WTC11 (cell line): ENCODE measurements at regions not wholly inside any gene's neighbourhood (a gene's known extent, or its start where the extent isn't known, plus 50 kb on each side); places are given as distances from the start of the nearest gene placed in this dataset.

Experiments used
- ATAC-seq: fragments of 200-7000 bp; cut with Tn5 transposase; 2 replicates; pipeline ENCODE4 v1.10.0; 2021; ENCODE audit warnings: mild to moderate bottlenecking, moderate library complexity
- CTCF ChIA-PET: fragments of 300-600 bp; sonication (Branson Sonifier 250); formaldehyde crosslinking; loops from one replicate; lab custom pipeline; 2021; ENCODE audit warnings: antibody characterized with exemption; lab: Charles Lee
- POLR2A ChIA-PET: fragments of 350-600 bp; sonication (Branson Sonifier 250); formaldehyde crosslinking; loops from one replicate; lab custom pipeline; 2021; ENCODE audit warnings: antibody characterized with exemption; lab: Charles Lee
- DNase-seq: peaks from one replicate; pipeline ENCODE4 v3.0.0; 2021; ENCODE audit warnings: low spot score
- H3K27ac Mint-ChIP-seq: 2 replicates; pipeline ENCODE4 v1.8.0; 2021; ENCODE audit warnings: mixed read lengths
- H3K27me3 Mint-ChIP-seq: 2 replicates; pipeline ENCODE4 v1.8.0; 2021; ENCODE audit warnings: low read depth, mild to moderate bottlenecking, moderate library complexity, mixed read lengths
- H3K36me3 Mint-ChIP-seq: 2 replicates; pipeline ENCODE4 v1.8.0; 2021; ENCODE audit warnings: mixed read lengths
- H3K4me1 Mint-ChIP-seq: 2 replicates; pipeline ENCODE4 v1.8.0; 2022; ENCODE audit warnings: mixed read lengths
- H3K4me3 Mint-ChIP-seq: 2 replicates; pipeline ENCODE4 v1.8.0; 2021; ENCODE audit warnings: mild to moderate bottlenecking, moderate library complexity, mixed read lengths
- H3K9me3 Mint-ChIP-seq: 2 replicates; pipeline ENCODE4 v1.8.0; 2021; ENCODE audit warnings: mixed read lengths
- CREB1 ChIP-seq: sonication (generic); formaldehyde crosslinking; IDR thresholded peaks from 2 replicates; pipeline ENCODE4 v1.8.0; 2023; ENCODE audit warnings: mild to moderate bottlenecking, missing genetic modification reagents
- EMX1 ChIP-seq: fragments of 250-450 bp; sonication (Bioruptor Pico); IDR thresholded peaks from 2 replicates; pipeline ENCODE4 v1.8.0; 2021; ENCODE audit warnings: mild to moderate bottlenecking
- ETV6 ChIP-seq: sonication (generic); formaldehyde crosslinking; IDR thresholded peaks from 2 replicates; pipeline ENCODE4 v1.8.1; 2022; ENCODE audit warnings: mild to moderate bottlenecking, missing genetic modification reagents
- GABPB1 ChIP-seq: sonication (generic); formaldehyde crosslinking; IDR thresholded peaks from 2 replicates; pipeline ENCODE4 v1.8.1; 2023; ENCODE audit warnings: mild to moderate bottlenecking, missing genetic modification reagents
- HMGA2 ChIP-seq: fragments of 250-450 bp; sonication (Bioruptor Pico); IDR thresholded peaks from 2 replicates; pipeline ENCODE4 v1.4.0; 2021; ENCODE audit warnings: mild to moderate bottlenecking, moderate library complexity
- IRF2 ChIP-seq: sonication (generic); formaldehyde crosslinking; IDR thresholded peaks from 2 replicates; pipeline ENCODE4 v1.8.0; 2022; ENCODE audit warnings: low read depth, missing genetic modification reagents, borderline replicate concordance
- NFYB ChIP-seq: sonication (generic); formaldehyde crosslinking; conservative IDR thresholded peaks from 2 replicates; pipeline ENCODE4 v1.8.0; 2022; ENCODE audit warnings: low read depth, missing genetic modification reagents
- PRRX2 ChIP-seq: fragments of 250-450 bp; sonication (Bioruptor Pico); IDR thresholded peaks from 2 replicates; pipeline ENCODE4 v1.8.0; 2021; ENCODE audit warnings: mild to moderate bottlenecking
- SOX15 ChIP-seq: fragments of 250-450 bp; sonication (Bioruptor Pico); IDR thresholded peaks from 2 replicates; pipeline ENCODE4 v1.9.0; 2021; ENCODE audit warnings: mild to moderate bottlenecking
- ZNF671 ChIP-seq: fragments of 250-450 bp; sonication (Bioruptor Pico); IDR thresholded peaks from 2 replicates; pipeline ENCODE4 v1.8.0; 2021; ENCODE audit warnings: mild to moderate bottlenecking
- TF ChIP-seq, protein P1 (sequence below): sonication (generic); formaldehyde crosslinking; IDR thresholded peaks from 2 replicates; pipeline ENCODE4 v1.8.0; 2022; ENCODE audit warnings: mild to moderate bottlenecking, missing genetic modification reagents
- TF ChIP-seq, protein P2 (sequence below): sonication (generic); formaldehyde crosslinking; IDR thresholded peaks from 2 replicates; pipeline ENCODE4 v1.8.0; 2023; ENCODE audit warnings: missing genetic modification reagents
- TF ChIP-seq, protein P3 (sequence below): fragments of 250-450 bp; sonication (Bioruptor Pico); IDR thresholded peaks from 2 replicates; pipeline ENCODE4 v1.9.0; 2021; ENCODE audit warnings: moderate library complexity, mild to moderate bottlenecking, inconsistent platforms, borderline replicate concordance
- TF ChIP-seq, protein P4 (sequence below): sonication (generic); formaldehyde crosslinking; IDR thresholded peaks from 2 replicates; pipeline ENCODE4 v1.8.1; 2023; ENCODE audit warnings: mild to moderate bottlenecking, missing genetic modification reagents, borderline replicate concordance
- TF ChIP-seq, protein P5 (sequence below): fragments of 250-450 bp; sonication (Bioruptor Pico); IDR thresholded peaks from 2 replicates; pipeline ENCODE4 v1.9.0; 2021; ENCODE audit warnings: mild to moderate bottlenecking
- TF ChIP-seq, protein P6 (sequence below): sonication (generic); formaldehyde crosslinking; IDR thresholded peaks from 2 replicates; pipeline ENCODE4 v1.8.1; 2022; ENCODE audit warnings: mild to moderate bottlenecking, moderate library complexity, missing genetic modification reagents
- TF ChIP-seq, protein P7 (sequence below): fragments of 250-450 bp; sonication (Bioruptor Pico); IDR thresholded peaks from 2 replicates; pipeline ENCODE4 v1.8.0; 2021; ENCODE audit warnings: mild to moderate bottlenecking
- TF ChIP-seq, protein P8 (sequence below): sonication (generic); formaldehyde crosslinking; IDR thresholded peaks from 2 replicates; pipeline ENCODE4 v1.8.1; 2022; ENCODE audit warnings: mild to moderate bottlenecking, missing genetic modification reagents, moderate library complexity, borderline replicate concordance

DNA sequence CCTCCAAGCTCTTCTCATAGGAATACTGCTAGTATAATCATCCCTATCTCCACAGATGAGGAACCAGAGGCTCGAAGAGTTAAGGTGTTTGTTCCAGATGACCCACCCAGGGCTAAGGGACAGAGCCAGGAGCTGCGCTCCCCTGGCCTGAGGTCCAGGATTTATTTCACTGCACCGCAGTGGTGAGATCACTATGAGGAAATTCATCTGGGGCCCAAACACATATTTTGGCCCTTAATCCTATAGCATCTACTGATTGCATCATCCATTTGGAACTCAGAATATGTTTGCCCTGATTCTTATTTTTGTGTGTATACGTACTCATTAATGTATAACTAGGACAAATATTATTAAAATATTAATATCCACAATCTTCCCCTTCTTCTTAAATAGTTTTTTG is 100.1 kb upstream of the RBPJ start (continued):
- TF ChIP-seq, protein P1, sequence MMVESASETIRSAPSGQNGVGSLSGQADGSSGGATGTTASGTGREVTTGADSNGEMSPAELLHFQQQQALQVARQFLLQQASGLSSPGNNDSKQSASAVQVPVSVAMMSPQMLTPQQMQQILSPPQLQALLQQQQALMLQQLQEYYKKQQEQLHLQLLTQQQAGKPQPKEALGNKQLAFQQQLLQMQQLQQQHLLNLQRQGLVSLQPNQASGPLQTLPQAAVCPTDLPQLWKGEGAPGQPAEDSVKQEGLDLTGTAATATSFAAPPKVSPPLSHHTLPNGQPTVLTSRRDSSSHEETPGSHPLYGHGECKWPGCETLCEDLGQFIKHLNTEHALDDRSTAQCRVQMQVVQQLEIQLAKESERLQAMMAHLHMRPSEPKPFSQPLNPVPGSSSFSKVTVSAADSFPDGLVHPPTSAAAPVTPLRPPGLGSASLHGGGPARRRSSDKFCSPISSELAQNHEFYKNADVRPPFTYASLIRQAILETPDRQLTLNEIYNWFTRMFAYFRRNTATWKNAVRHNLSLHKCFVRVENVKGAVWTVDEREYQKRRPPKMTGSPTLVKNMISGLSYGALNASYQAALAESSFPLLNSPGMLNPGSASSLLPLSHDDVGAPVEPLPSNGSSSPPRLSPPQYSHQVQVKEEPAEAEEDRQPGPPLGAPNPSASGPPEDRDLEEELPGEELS (CRISPR knock-in tag), result no peak
- no peak for TF ChIP-seq SOX15 (CRISPR knock-in tag)

DNA sequence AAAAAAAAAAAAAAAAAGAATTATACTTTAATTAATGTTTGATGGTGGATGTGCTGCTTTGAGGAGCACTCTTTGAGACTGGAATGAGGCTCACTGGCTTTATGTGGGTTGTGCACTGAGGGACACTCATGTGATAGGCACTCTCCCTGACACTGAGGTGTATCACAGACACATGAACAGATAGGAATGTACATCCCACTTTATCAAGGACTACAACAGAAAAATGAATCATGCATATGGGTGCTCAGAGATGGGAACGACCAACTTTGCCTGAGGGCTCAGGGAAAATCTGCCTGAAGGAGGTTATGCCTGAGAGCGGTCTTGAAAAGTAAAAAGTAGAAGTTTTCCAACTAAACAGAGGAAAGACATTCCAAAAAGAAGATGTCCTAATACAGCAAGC is 97.7 kb upstream of the RBPJ start:
- POLR2A ChIA-PET, result no interaction called here
- Mint-ChIP-seq H3K27ac (no peak overlapping the region), H3K4me3 (no peak overlapping the region), H3K36me3 (no peaks in the 10 kb centered on the region), H3K9me3 (no peaks in the 10 kb centered on the region), H3K4me1 (peaks cover 5% of the 10 kb centered on the region), H3K27me3 (no peaks in the 10 kb centered on the region)
- CTCF ChIA-PET, result no interaction called here
- TF ChIP-seq, protein P2, sequence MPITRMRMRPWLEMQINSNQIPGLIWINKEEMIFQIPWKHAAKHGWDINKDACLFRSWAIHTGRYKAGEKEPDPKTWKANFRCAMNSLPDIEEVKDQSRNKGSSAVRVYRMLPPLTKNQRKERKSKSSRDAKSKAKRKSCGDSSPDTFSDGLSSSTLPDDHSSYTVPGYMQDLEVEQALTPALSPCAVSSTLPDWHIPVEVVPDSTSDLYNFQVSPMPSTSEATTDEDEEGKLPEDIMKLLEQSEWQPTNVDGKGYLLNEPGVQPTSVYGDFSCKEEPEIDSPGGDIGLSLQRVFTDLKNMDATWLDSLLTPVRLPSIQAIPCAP (CRISPR knock-in tag), result no peak
- TF ChIP-seq CREB1 (no peak), GABPB1 (CRISPR knock-in tag) (no peak), ETV6 (no peak), NFYB (CRISPR knock-in tag) (no peak), EMX1 (CRISPR knock-in tag) (no peak), PRRX2 (CRISPR knock-in tag) (no peak), ZNF671 (CRISPR knock-in tag) (no peak), HMGA2 (no peak), IRF2 (no peak)
- TF ChIP-seq, protein P3, sequence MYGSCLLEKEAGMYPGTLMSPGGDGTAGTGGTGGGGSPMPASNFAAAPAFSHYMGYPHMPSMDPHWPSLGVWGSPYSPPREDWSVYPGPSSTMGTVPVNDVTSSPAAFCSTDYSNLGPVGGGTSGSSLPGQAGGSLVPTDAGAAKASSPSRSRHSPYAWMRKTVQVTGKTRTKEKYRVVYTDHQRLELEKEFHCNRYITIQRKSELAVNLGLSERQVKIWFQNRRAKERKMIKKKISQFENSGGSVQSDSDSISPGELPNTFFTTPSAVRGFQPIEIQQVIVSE (CRISPR knock-in tag), result no peak
- TF ChIP-seq, protein P4, sequence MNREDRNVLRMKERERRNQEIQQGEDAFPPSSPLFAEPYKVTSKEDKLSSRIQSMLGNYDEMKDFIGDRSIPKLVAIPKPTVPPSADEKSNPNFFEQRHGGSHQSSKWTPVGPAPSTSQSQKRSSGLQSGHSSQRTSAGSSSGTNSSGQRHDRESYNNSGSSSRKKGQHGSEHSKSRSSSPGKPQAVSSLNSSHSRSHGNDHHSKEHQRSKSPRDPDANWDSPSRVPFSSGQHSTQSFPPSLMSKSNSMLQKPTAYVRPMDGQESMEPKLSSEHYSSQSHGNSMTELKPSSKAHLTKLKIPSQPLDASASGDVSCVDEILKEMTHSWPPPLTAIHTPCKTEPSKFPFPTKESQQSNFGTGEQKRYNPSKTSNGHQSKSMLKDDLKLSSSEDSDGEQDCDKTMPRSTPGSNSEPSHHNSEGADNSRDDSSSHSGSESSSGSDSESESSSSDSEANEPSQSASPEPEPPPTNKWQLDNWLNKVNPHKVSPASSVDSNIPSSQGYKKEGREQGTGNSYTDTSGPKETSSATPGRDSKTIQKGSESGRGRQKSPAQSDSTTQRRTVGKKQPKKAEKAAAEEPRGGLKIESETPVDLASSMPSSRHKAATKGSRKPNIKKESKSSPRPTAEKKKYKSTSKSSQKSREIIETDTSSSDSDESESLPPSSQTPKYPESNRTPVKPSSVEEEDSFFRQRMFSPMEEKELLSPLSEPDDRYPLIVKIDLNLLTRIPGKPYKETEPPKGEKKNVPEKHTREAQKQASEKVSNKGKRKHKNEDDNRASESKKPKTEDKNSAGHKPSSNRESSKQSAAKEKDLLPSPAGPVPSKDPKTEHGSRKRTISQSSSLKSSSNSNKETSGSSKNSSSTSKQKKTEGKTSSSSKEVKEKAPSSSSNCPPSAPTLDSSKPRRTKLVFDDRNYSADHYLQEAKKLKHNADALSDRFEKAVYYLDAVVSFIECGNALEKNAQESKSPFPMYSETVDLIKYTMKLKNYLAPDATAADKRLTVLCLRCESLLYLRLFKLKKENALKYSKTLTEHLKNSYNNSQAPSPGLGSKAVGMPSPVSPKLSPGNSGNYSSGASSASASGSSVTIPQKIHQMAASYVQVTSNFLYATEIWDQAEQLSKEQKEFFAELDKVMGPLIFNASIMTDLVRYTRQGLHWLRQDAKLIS (CRISPR knock-in tag), result no peak
- TF ChIP-seq, protein P5, sequence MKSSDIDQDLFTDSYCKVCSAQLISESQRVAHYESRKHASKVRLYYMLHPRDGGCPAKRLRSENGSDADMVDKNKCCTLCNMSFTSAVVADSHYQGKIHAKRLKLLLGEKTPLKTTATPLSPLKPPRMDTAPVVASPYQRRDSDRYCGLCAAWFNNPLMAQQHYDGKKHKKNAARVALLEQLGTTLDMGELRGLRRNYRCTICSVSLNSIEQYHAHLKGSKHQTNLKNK (CRISPR knock-in tag), result no peak
- TF ChIP-seq, protein P1 (CRISPR knock-in tag), result no peak
- TF ChIP-seq, protein P6, sequence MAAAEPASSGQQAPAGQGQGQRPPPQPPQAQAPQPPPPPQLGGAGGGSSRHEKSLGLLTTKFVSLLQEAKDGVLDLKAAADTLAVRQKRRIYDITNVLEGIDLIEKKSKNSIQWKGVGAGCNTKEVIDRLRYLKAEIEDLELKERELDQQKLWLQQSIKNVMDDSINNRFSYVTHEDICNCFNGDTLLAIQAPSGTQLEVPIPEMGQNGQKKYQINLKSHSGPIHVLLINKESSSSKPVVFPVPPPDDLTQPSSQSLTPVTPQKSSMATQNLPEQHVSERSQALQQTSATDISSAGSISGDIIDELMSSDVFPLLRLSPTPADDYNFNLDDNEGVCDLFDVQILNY (CRISPR knock-in tag), result no peak
- TF ChIP-seq, protein P7, sequence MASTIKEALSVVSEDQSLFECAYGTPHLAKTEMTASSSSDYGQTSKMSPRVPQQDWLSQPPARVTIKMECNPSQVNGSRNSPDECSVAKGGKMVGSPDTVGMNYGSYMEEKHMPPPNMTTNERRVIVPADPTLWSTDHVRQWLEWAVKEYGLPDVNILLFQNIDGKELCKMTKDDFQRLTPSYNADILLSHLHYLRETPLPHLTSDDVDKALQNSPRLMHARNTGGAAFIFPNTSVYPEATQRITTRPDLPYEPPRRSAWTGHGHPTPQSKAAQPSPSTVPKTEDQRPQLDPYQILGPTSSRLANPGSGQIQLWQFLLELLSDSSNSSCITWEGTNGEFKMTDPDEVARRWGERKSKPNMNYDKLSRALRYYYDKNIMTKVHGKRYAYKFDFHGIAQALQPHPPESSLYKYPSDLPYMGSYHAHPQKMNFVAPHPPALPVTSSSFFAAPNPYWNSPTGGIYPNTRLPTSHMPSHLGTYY (CRISPR knock-in tag), result no peak
- TF ChIP-seq, protein P8, sequence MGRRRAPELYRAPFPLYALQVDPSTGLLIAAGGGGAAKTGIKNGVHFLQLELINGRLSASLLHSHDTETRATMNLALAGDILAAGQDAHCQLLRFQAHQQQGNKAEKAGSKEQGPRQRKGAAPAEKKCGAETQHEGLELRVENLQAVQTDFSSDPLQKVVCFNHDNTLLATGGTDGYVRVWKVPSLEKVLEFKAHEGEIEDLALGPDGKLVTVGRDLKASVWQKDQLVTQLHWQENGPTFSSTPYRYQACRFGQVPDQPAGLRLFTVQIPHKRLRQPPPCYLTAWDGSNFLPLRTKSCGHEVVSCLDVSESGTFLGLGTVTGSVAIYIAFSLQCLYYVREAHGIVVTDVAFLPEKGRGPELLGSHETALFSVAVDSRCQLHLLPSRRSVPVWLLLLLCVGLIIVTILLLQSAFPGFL (CRISPR knock-in tag), result no peak
- no peak for DNase-seq
- no peak for ATAC-seq
